IMR-90 (cell line): ENCODE measurements at regions not wholly inside any gene's neighbourhood (a gene's known extent, or its start where the extent isn't known, plus 50 kb on each side); places are given as distances from the start of the nearest gene placed in this dataset.

Experiments
- ATAC-seq: fragments of 200-7000 bp; cut with Tn5 transposase; 2 replicates; pipeline ENCODE4 v1.9.1; 2020; ENCODE audit warnings: low read depth, mild to moderate bottlenecking, moderate library complexity
- BruUV-seq: library from RNA; stranded (reverse); fragments of 400-500 nt; replicated peaks from 2 replicates; lab custom pipeline; 2021; lab: Mats Ljungman, UMichigan
- CTCF ChIA-PET: fragments of 300-600 bp; formaldehyde crosslinking; extraction: SDS; loops from one replicate; lab custom pipeline; 2021; ENCODE audit warnings: antibody characterized with exemption; lab: Yijun Ruan, JAX
- POLR2A ChIA-PET: fragments of 300-600 bp; sonication (Branson Sonifier 250); formaldehyde crosslinking; loops from one replicate; lab custom pipeline; 2022; ENCODE audit warnings: antibody characterized with exemption; ENCODE audit not compliant: unreplicated experiment; lab: Charles Lee
- DNase-seq: peaks from one replicate; pipeline ENCODE4 v3.0.0; 2013
- H2AFZ ChIP-seq: replicated peaks from 2 replicates; pipeline ENCODE3; 2013; ENCODE audit warnings: low read length, mild to moderate bottlenecking; ENCODE audit not compliant: poor library complexity
- H2AK5ac ChIP-seq: 2 replicates; pipeline ENCODE4 v1.6.1; 2013; ENCODE audit warnings: low read depth, low read length, inconsistent platforms
- H2AK9ac ChIP-seq: replicated peaks from 2 replicates; pipeline ENCODE3; 2013; ENCODE audit warnings: mild to moderate bottlenecking, low read depth, low read length, moderate library complexity; ENCODE audit not compliant: poor library complexity
- H2BK120ac ChIP-seq: 2 replicates; pipeline ENCODE4 v1.6.1; 2013; ENCODE audit warnings: low read depth, low read length, inconsistent platforms
- H2BK15ac ChIP-seq: 3 replicates; pipeline ENCODE4 v1.6.1; 2013; ENCODE audit warnings: low read depth, low read length, inconsistent platforms
- H2BK20ac ChIP-seq: 2 replicates; pipeline ENCODE4 v1.6.1; 2013; ENCODE audit warnings: low read depth, mild to moderate bottlenecking, inconsistent platforms, low read length, moderate library complexity
- H2BK5ac ChIP-seq: 2 replicates; pipeline ENCODE4 v1.6.1; 2013; ENCODE audit warnings: mild to moderate bottlenecking, low read depth, low read length, inconsistent platforms; ENCODE audit not compliant: poor library complexity, severe bottlenecking
- H3K14ac ChIP-seq: replicated peaks from 2 replicates; pipeline ENCODE4 v1.6.1; 2013; ENCODE audit warnings: low read depth, low read length, inconsistent platforms
- H3K18ac ChIP-seq: 2 replicates; pipeline ENCODE4 v1.6.1; 2013; ENCODE audit warnings: low read depth, low read length, control low read depth
- H3K23ac ChIP-seq: 2 replicates; pipeline ENCODE4 v1.6.1; 2013; ENCODE audit warnings: low read depth, low read length, inconsistent platforms
- H3K27ac ChIP-seq: 2 replicates; pipeline ENCODE4 v1.5.1; 2013; ENCODE audit warnings: mild to moderate bottlenecking, control low read depth, low read length; ENCODE audit not compliant: insufficient read depth
- H3K27me3 ChIP-seq: 2 replicates; pipeline ENCODE4 v1.6.1; 2013; ENCODE audit warnings: low read length; ENCODE audit not compliant: control insufficient read depth, insufficient read depth
- H3K36me3 ChIP-seq: 2 replicates; pipeline ENCODE4 v1.6.1; 2013; ENCODE audit warnings: low read length, mixed read lengths; ENCODE audit not compliant: control insufficient read depth, insufficient read depth
- H3K4ac ChIP-seq: 2 replicates; pipeline ENCODE4 v1.6.1; 2013; ENCODE audit warnings: low read depth, low read length, inconsistent platforms
- H3K4me1 ChIP-seq: 2 replicates; pipeline ENCODE4 v1.6.1; 2013; ENCODE audit warnings: low read length, mixed read lengths; ENCODE audit not compliant: control insufficient read depth, insufficient read depth
- H3K4me2 ChIP-seq: 2 replicates; pipeline ENCODE4 v1.6.1; 2013; ENCODE audit warnings: low read depth, mild to moderate bottlenecking, control low read depth, low read length, moderate library complexity
- H3K4me3 ChIP-seq: 2 replicates; pipeline ENCODE4 v1.5.1; 2013; ENCODE audit warnings: low read depth, mild to moderate bottlenecking, control low read depth, low read length, moderate library complexity; ENCODE audit not compliant: insufficient read depth
- H3K56ac ChIP-seq: 2 replicates; pipeline ENCODE4 v1.6.1; 2013; ENCODE audit warnings: low read length, inconsistent platforms; ENCODE audit not compliant: insufficient read depth; ENCODE audit errors: extremely low read depth
- H3K79me1 ChIP-seq, 2 experiments: 2 replicates each; pipeline ENCODE4 v1.6.1; 2013; ENCODE audit warnings: low read length in 2 of 2, inconsistent platforms in 1 of 2, low read depth in 1 of 2
- H3K9ac ChIP-seq: 2 replicates; pipeline ENCODE4 v1.6.1; 2013; ENCODE audit warnings: low read depth, low read length, control low read depth
- H3K9me1 ChIP-seq: 2 replicates; pipeline ENCODE4 v1.6.1; 2013; ENCODE audit warnings: low read length, inconsistent platforms; ENCODE audit not compliant: insufficient read depth
- H3K9me3 ChIP-seq: 2 replicates; pipeline ENCODE4 v1.6.1; 2013; ENCODE audit warnings: low read length; ENCODE audit not compliant: control insufficient read depth, insufficient read depth
- H4K20me1 ChIP-seq: 2 replicates; pipeline ENCODE4 v1.6.1; 2013; ENCODE audit warnings: low read length, inconsistent platforms; ENCODE audit not compliant: insufficient read depth
- H4K5ac ChIP-seq: 2 replicates; pipeline ENCODE4 v1.6.1; 2013; ENCODE audit warnings: mild to moderate bottlenecking, low read depth, low read length, control low read depth
- H4K8ac ChIP-seq, 2 experiments: 2 replicates each; pipeline ENCODE4 v1.6.1; 2013; ENCODE audit warnings: low read depth in 2 of 2, low read length in 2 of 2, control low read depth in 1 of 2, inconsistent platforms in 1 of 2
- H4K91ac ChIP-seq: 2 replicates; pipeline ENCODE4 v1.6.1; 2013; ENCODE audit warnings: low read depth, low read length, inconsistent platforms; ENCODE audit not compliant: insufficient read depth
- CEBPB ChIP-seq: IDR thresholded peaks from 2 replicates; pipeline ENCODE4 v1.6.1; 2012; ENCODE audit warnings: low read depth, low read length, improper control_type of control experiment
- CHD1 ChIP-seq: IDR thresholded peaks from 2 replicates; pipeline ENCODE4 v1.6.1; 2012; ENCODE audit warnings: low read depth, low read length, improper control_type of control experiment
- CTCF ChIP-seq: conservative IDR thresholded peaks from 2 replicates; pipeline ENCODE4 v1.5.1; 2012; ENCODE audit warnings: mild to moderate bottlenecking, low read depth, low read length, improper control_type of control experiment
- FOS ChIP-seq: fragments of 150-350 bp; IDR thresholded peaks from 2 replicates; pipeline ENCODE4 v1.6.1; 2016; ENCODE audit warnings: low read depth, low read length
- MAFK ChIP-seq: IDR thresholded peaks from 2 replicates; pipeline ENCODE4 v1.6.1; 2012; ENCODE audit warnings: low read depth, low read length, improper control_type of control experiment
- MAZ ChIP-seq: IDR thresholded peaks from 2 replicates; pipeline ENCODE4 v1.6.1; 2012; ENCODE audit warnings: low read depth, mild to moderate bottlenecking, low read length, improper control_type of control experiment, moderate library complexity, borderline replicate concordance
- NFE2L2 ChIP-seq: fragments of 150-350 bp; IDR thresholded peaks from 2 replicates; pipeline ENCODE4 v1.6.1; 2016; ENCODE audit warnings: low read depth, mild to moderate bottlenecking, low read length
- POLR2A ChIP-seq: IDR thresholded peaks from 2 replicates; pipeline ENCODE4 v1.6.1; 2012; ENCODE audit warnings: mild to moderate bottlenecking, low read depth, low read length
- RAD21 ChIP-seq: IDR thresholded peaks from 2 replicates; pipeline ENCODE4 v1.6.1; 2012; ENCODE audit warnings: low read length, improper control_type of control experiment
- RCOR1 ChIP-seq: IDR thresholded peaks from 2 replicates; pipeline ENCODE4 v1.6.1; 2012; ENCODE audit warnings: mild to moderate bottlenecking, low read length, improper control_type of control experiment; ENCODE audit not compliant: insufficient replicate concordance
- SMC3 ChIP-seq: fragments of 150-350 bp; IDR thresholded peaks from 2 replicates; pipeline ENCODE4 v1.6.1; 2016; ENCODE audit warnings: low read depth, mild to moderate bottlenecking, antibody characterized with exemption, low read length, moderate library complexity
- WGBS, 2 experiments: methylation state at CpG; one replicate each; pipeline versions ENCODE4 v1.1.5 to v1.1.7; 2013; ENCODE audit warnings: missing lambda C conversion rate in 2 of 2; ENCODE audit not compliant: insufficient read length in 1 of 2; ENCODE audit errors: extremely low coverage in 2 of 2; 5-methylcytosine and 5-hydroxymethylcytosine counted together
- dilution Hi-C: fragments of 300-500 bp; cut with HindIII; formaldehyde crosslinking; loops from one replicate; pipeline ENCODE4 v1.14.3; 2018; ENCODE audit warnings: low sequenced_read_pairs; ENCODE audit not compliant: unreplicated experiment
- in situ Hi-C: fragments of 300-500 bp; cut with MboI; formaldehyde crosslinking; loops from 3 replicates; pipeline ENCODE4 v1.14.3; 2019; ENCODE audit warnings: low sequenced_read_pairs, inconsistent platforms, mixed read lengths
- intact Hi-C: fragments of 100-400 bp; cut with micrococcal nuclease; formaldehyde crosslinking; loops from 2 replicates; pipeline ENCODE4 v1.10.0; 2022

- in situ Hi-C loops = no loop called here
- Histone ChIP-seq H3K4me3 (no peak overlapping the region), H3K27me3 (no peaks in the 10 kb centered on the region), H4K5ac (no peak overlapping the region), H3K9me3 (no peaks in the 10 kb centered on the region), H3K27ac (no peak overlapping the region), H2AFZ (peak overlapping the region; percentile 34), H3K23ac (no peak overlapping the region), H2AK9ac (no peak overlapping the region), H4K8ac (no peak overlapping the region), H3K9ac (no peak overlapping the region), H2BK15ac (no peak overlapping the region; the same call in 2 of the 3 replicates), H3K36me3 (no peaks in the 10 kb centered on the region), H3K9me1 (peaks cover 3% of the 10 kb centered on the region; the same call in 1 of the 2 replicates), H4K91ac (no peak overlapping the region), H4K20me1 (no peaks in the 10 kb centered on the region), H3K4me2 (no peak overlapping the region; the same call in 1 of the 2 replicates), H2BK5ac (no peak overlapping the region), H3K79me1 (no peaks in the 10 kb centered on the region), H2BK20ac (peak overlapping the region; percentile 51; the same call in 1 of the 2 replicates), H2BK120ac (no peak overlapping the region), H2AK5ac (no peak overlapping the region), H3K4ac (no peak overlapping the region), H3K56ac (no peak overlapping the region), H3K4me1 (peaks cover 4% of the 10 kb centered on the region), H3K14ac (0 out of 2 replicates have a peak overlapping the region, but pooled peaks have one; percentile 55), H3K18ac (no peak overlapping the region)
- dilution Hi-C loops = no loop called here
- intact Hi-C loops = no loop called here
- no CpG with 5 or more reads among the region's 1 CpG for whole genome bisulfite sequencing, 2 experiments
- ATAC-seq (no peak), DNase-seq (peak; percentile 27)
- no TSS peak for BruUV-seq
- no peak for TF ChIP-seq FOS
- TF ChIP-seq MAZ = no peak
- no peak for TF ChIP-seq CEBPB
- TF ChIP-seq MAFK = no peak
- TF ChIP-seq NFE2L2 = no peak
- TF ChIP-seq CTCF = no peak
- no peak for TF ChIP-seq RAD21
- no peak for TF ChIP-seq POLR2A
- TF ChIP-seq SMC3 = no peak
- no peak for TF ChIP-seq CHD1
- TF ChIP-seq RCOR1 = no peak
- POLR2A ChIA-PET = interaction anchor here (0.7 kb wide), 1 partner anchor 21 kb away, joined by 9 read pairs; no protein-coding TSS in a partner anchor
- CTCF ChIA-PET = interaction anchor here (0.5 to 0.7 kb wide), 2 partner anchors 10 to 61 kb away, joined by 3 to 4 read pairs; no protein-coding TSS in a partner anchor
Measured at GRCh38 chr7:22885797-22886261, 63.2 kb upstream of the TOMM7 start.
